A549 (cell line): ENCODE measurements at regions not wholly inside any gene's neighbourhood (a gene's known extent, or its start where the extent isn't known, plus 50 kb on each side); places are given as distances from the start of the nearest gene placed in this dataset.

Experiments
- NFE2L2 ChIP-seq: fragments of 150-350 bp; conservative IDR thresholded peaks from 2 replicates; pipeline ENCODE4 v1.6.1; 2014; ENCODE audit warnings: low read length
- TF ChIP-seq, protein P1 (sequence below): fragments of >200 bp; sonication (Bioruptor Twin); formaldehyde crosslinking; IDR thresholded peaks from 3 replicates; pipeline ENCODE4 v1.5.1; 2016

DNA sequence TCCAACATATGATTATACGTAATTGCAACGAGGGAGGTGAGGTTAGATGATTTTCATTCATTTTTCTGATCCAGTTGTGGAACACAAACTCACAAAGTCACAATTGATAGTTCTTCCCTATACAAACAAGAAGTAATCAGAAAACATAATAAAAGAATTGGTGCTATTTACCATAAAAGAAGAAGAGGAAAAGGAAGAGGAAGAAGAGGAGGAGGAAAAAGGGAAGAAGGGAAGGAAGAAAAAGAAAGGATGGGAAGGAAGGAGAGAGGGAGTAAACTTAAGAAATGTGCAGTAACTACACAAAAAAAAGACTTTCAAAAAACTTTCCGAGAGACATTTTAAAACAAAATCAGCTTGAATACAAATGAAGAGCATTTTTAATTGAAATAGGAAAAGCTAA lies 65.0 kb downstream of the CCDC71L start:
- TF ChIP-seq, protein P1, sequence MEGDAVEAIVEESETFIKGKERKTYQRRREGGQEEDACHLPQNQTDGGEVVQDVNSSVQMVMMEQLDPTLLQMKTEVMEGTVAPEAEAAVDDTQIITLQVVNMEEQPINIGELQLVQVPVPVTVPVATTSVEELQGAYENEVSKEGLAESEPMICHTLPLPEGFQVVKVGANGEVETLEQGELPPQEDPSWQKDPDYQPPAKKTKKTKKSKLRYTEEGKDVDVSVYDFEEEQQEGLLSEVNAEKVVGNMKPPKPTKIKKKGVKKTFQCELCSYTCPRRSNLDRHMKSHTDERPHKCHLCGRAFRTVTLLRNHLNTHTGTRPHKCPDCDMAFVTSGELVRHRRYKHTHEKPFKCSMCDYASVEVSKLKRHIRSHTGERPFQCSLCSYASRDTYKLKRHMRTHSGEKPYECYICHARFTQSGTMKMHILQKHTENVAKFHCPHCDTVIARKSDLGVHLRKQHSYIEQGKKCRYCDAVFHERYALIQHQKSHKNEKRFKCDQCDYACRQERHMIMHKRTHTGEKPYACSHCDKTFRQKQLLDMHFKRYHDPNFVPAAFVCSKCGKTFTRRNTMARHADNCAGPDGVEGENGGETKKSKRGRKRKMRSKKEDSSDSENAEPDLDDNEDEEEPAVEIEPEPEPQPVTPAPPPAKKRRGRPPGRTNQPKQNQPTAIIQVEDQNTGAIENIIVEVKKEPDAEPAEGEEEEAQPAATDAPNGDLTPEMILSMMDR = no peak
- no peak for TF ChIP-seq NFE2L2
